GM21717 (cell line): ENCODE measurements at regions not wholly inside any gene's neighbourhood (a gene's known extent, or its start where the extent isn't known, plus 50 kb on each side); places are given as distances from the start of the nearest gene placed in this dataset.

Experiments used
- ATAC-seq: cut with Tn5 transposase; IDR thresholded peaks from one replicate; pipeline ENCODE4 v1.9.1; 2021; ENCODE audit warnings: mild to moderate bottlenecking, moderate library complexity; ENCODE audit not compliant: unreplicated experiment

GRCh38 chr22:48853627-48854240 is 973.9 kb downstream of the BRD1 start:
- ATAC-seq, result no peak

- ATAC-seq, result no peak
Observed at GRCh38 chr22:48851933-48852549, 975.6 kb downstream of the BRD1 start.

DNA sequence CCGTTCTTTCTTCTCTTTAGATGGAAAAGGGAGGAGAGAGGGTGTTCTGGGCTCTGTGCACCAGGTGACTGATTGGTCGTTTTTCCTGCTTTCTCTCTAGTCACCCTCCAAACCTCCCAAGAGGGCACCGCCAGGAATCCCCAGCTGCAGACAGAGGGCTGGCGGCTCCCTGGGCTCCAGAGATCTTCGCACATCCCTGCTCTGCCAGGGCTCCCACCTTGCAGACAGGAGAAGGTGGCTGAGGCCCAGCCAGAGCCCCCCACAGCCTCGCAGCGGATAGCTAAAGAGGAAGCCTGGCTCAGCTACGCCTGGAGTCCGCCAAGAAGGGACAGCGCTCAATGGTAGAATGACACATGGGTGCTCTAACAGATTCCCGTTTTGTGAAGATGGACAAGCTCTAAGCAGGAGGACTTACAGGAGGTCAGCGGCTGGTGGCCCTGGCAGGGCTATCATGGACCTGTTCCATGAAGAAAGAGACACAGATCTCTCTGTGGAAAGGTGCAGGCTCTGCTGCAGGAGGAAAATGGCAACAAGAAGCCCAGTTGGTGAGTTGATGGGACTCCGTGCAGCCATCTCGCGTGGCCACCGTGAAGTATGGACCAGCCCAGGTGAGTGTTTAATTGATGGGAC is 976.9 kb downstream of the BRD1 start:
- no peak for ATAC-seq

- no peak for ATAC-seq
Observed at GRCh38 chr22:48849963-48850657, 977.6 kb downstream of the BRD1 start.

DNA sequence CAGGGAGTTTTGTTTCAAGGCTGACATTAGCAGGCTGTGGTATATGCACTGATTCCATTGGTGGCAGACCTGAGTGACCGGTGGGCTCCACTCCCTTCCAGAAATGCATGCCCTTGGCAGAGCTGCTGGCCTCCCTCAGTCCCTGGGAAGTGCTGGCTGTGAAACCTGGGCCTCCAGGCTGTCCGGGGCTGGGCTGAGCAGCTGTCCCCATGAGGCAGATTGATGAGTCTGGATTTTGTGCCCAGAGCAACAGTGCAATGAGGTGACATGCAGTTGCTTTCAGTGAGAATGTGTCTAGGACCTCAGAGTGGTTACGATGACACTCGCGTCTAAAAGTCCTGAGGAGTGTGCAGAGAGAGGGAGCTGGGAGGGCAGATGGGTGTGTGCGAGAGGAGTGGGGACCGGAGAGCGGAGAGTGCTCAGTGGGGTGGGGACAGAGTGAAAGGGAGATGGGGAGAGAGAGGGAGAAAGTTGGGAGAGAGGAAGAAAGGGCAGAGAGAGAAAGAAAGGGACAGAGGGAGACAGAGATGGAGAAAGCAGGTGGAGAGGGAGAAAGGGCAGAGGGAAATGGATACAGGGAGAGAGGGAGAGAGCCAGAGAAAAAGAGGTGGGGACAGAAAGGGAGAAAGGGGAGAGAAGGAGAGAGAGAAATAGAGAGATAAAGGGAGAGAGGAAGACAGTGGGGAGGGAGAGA is 978.3 kb downstream of the BRD1 start:
- ATAC-seq, result no peak

GRCh38 chr22:48846200-48846599 is 981.5 kb downstream of the BRD1 start:
- no peak for ATAC-seq

GRCh38 chr22:48845356-48845936 is 982.2 kb downstream of the BRD1 start:
- no peak for ATAC-seq

- no peak for ATAC-seq
Observed at GRCh38 chr22:48844056-48844675, 983.5 kb downstream of the BRD1 start.

DNA sequence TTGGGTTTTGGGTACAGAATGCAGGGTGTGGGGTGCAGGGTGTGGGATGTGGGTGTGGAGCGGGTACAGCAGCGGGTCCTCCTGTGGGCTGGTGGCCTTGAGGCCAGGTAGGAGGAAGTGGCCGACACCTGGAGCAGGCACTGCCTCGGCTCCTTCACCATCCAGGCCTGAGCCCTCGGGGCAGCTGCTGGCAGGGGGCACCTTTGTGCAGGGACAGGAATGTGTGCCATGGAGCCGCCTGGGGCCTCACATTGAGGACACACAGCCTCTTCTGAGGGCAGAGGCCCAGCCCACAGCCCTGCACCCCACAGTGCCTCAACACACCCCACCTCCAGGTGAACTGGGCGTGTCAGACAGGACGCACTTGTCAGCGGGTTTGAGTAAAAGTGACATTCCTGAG is 984.0 kb downstream of the BRD1 start:
- ATAC-seq, result no peak

DNA sequence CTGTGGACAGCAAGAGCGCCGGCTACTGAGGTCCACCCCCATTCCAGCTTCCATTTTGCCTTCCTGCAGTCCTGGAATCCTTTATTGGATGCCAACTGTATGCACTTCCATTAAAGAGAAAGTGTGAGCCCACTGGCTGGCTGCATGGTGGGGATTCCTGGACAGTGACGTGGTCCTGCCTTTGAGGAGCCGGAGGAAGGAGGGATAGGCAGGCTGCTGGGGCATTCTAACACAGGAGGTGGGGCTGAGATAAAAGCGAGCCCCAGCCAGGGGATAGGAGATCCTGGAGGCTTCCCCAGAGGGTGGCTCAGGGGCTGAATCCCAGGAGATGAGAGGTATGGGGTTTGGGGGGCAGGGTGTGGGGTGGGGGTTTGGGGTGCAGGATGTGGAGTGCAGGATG is 984.7 kb downstream of the BRD1 start:
- ATAC-seq, result no peak

- ATAC-seq, result no peak
Observed at GRCh38 chr22:48842583-48842945, 985.1 kb downstream of the BRD1 start.

DNA sequence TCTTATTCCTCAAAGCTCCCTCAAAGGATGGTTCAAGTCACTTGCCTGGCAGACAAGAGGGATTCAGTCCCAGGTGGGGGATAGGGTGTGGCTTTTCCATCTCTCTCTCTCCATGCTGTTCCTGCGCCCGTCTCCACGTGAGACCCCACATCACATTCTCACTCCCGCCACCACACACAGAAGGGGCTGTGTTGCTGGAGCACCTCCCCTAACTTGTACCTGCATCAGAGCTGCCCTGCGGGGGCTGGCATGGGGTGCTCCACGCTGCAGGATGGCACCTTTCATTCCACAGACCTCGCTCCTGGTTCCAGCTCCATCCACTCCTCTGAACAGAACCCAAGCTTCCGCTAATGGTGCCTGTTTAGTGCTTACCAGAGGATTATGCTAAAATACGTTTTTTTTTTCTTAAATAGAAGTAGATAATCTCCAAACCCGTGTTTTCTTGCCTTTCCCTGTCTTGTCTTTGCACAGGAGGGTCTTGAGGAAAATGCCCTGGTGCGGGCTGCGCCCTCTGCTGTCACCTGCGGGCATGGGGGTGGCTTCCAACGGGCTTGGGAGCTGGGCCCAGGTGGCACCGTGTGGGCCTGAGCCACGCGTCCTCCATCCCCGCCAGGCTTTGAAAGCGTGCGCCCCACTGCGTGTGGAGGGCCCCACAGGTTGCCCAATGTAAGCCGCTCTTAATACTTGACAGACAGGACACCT is 985.6 kb downstream of the BRD1 start:
- no peak for ATAC-seq

DNA sequence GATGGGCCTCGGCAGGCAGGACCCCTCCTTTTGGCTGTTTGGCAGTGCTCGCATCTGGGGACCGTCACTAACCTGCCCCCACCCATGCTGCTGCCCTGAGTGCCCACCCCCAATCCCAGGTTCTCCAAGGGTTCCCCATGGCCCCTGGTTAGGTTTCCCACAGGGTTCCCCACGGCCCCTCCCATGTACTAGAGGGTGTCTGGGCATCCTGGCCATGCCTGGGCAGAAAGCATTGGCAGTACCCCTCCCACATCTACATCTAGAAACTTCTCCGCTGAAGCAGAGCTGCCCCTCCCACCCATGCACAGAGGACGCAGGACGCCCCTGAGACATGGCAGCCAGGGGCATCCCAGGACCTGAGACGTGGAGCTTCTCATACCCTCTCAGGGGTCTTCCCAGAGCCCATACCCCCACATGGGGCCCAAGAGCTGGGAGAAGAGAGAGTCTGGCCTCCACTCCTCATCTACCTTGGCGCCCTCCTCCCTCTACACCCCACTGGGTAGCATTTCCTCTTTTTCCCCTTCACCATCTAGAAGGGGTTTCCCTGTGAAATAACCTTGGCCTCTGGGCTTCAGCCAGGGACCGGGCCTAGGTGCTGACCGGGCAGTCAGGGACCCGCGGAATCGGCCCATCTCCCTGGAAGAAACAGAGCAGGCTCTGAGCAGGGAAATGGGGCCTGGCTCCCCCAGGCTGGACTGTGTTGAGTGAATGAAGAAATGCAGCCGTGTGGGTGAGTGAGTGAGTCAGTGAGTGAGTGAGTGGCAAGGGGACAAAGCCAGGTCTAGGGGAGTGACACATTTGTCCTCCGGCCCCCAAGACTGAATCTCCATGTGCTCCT is 987.3 kb downstream of the BRD1 start:
- ATAC-seq, result no peak

GRCh38 chr22:48838846-48839730 is 988.6 kb downstream of the BRD1 start:
- no peak for ATAC-seq

DNA sequence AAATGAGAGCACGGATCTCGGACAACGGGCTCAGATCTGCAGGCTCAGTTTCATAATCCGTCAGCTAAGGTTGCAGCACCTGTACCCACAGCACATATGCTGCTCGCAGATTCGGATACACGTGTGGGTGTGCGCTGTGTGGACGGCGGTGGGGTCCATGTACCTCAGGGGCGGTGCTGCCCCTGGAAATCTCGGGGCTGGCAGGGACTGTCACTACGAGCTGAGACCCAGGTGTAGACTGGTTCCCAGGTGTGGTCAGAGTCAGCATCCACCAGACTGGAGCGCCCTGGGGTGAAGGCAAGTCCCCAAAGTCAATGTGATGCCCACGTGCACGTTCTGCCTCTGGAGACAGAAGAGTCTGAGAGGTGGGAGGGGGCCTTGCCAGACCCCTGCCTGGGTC is 989.3 kb downstream of the BRD1 start:
- no peak for ATAC-seq

GRCh38 chr22:48837341-48837935 is 990.2 kb downstream of the BRD1 start:
- ATAC-seq, result no peak

- no peak for ATAC-seq
Observed at GRCh38 chr22:48836673-48837340, 990.9 kb downstream of the BRD1 start.
